GM23338 (cell line): ENCODE measurements at regions not wholly inside any gene's neighbourhood (a gene's known extent, or its start where the extent isn't known, plus 50 kb on each side); places are given as distances from the start of the nearest gene placed in this dataset.

Experiments
- ATAC-seq: fragments of 200-7000 bp; cut with Tn5 transposase; 3 replicates; pipeline ENCODE4 v1.9.1; 2020
- DNase-seq: peaks from one replicate; pipeline ENCODE4 v3.0.0-alpha.2; 2015; ENCODE audit warnings: low spot score
- H2AFZ ChIP-seq: fragments of 200-600 bp; sonication (generic); 2 replicates; pipeline ENCODE4 v1.8.0; 2016; ENCODE audit warnings: antibody characterized with exemption, mild to moderate bottlenecking, moderate library complexity
- H3F3A ChIP-seq: fragments of 200-600 bp; sonication (generic); replicated peaks from 2 replicates; pipeline ENCODE4 v1.8.0; 2017; ENCODE audit warnings: antibody characterized with exemption, mixed run types, low read depth
- H3K27ac ChIP-seq: fragments of 200-600 bp; sonication (generic); 2 replicates; pipeline ENCODE4 v1.6.1; 2016; ENCODE audit warnings: low read depth
- H3K27me3 ChIP-seq: fragments of 200-600 bp; sonication (generic); 2 replicates; pipeline ENCODE4 v1.8.0; 2016; ENCODE audit warnings: mild to moderate bottlenecking, mixed run types, moderate library complexity; ENCODE audit not compliant: insufficient read depth
- H3K36me3 ChIP-seq: fragments of 200-600 bp; sonication (generic); 2 replicates; pipeline ENCODE4 v1.8.0; 2016; ENCODE audit warnings: mild to moderate bottlenecking; ENCODE audit not compliant: insufficient read depth
- H3K4me1 ChIP-seq: fragments of 200-600 bp; sonication (generic); 2 replicates; pipeline ENCODE4 v1.8.0; 2016; ENCODE audit warnings: mild to moderate bottlenecking, moderate library complexity; ENCODE audit not compliant: insufficient read depth
- H3K4me2 ChIP-seq: fragments of 200-600 bp; sonication (generic); 2 replicates; pipeline ENCODE4 v1.7.1; 2017; ENCODE audit warnings: mixed run types
- H3K4me3 ChIP-seq: fragments of 200-600 bp; sonication (generic); 2 replicates; pipeline ENCODE4 v1.6.1; 2016; ENCODE audit warnings: mixed run types
- H3K79me2 ChIP-seq: fragments of 200-600 bp; sonication (generic); replicated peaks from 2 replicates; pipeline ENCODE4 v1.8.0; 2017; ENCODE audit warnings: mild to moderate bottlenecking; ENCODE audit not compliant: insufficient read depth
- H3K9me2 ChIP-seq: fragments of 200-600 bp; sonication (generic); 2 replicates; pipeline ENCODE4 v1.8.0; 2017; ENCODE audit not compliant: insufficient read depth
- H4K20me1 ChIP-seq: fragments of 200-600 bp; sonication (generic); replicated peaks from 2 replicates; pipeline ENCODE4 v1.8.0; 2017; ENCODE audit warnings: mild to moderate bottlenecking; ENCODE audit not compliant: insufficient read depth
- H3K27ac Mint-ChIP-seq: 2 replicates; pipeline ENCODE4 v1.8.0; 2020; ENCODE audit warnings: inconsistent platforms, mild to moderate bottlenecking, moderate library complexity, mixed read lengths
- H3K27me3 Mint-ChIP-seq: 3 replicates; pipeline ENCODE4 v1.8.0; 2022; ENCODE audit warnings: low read depth, mild to moderate bottlenecking, moderate library complexity, mixed read lengths, inconsistent platforms; ENCODE audit not compliant: insufficient read depth, poor library complexity
- H3K36me3 Mint-ChIP-seq: 3 replicates; pipeline ENCODE4 v1.8.0; 2021; ENCODE audit warnings: low read depth, mild to moderate bottlenecking, inconsistent platforms, moderate library complexity, mixed read lengths
- H3K4me1 Mint-ChIP-seq: 3 replicates; pipeline ENCODE4 v1.8.0; 2020; ENCODE audit warnings: mild to moderate bottlenecking, inconsistent platforms, mixed read lengths
- H3K4me3 Mint-ChIP-seq: 3 replicates; pipeline ENCODE4 v1.8.0; 2021; ENCODE audit warnings: moderate library complexity, mild to moderate bottlenecking, inconsistent platforms, mixed read lengths
- H3K9me3 Mint-ChIP-seq: 3 replicates; pipeline ENCODE4 v1.8.0; 2020; ENCODE audit warnings: moderate library complexity, mild to moderate bottlenecking, inconsistent platforms, mixed read lengths
- CREB1 ChIP-seq: fragments of 250-450 bp; sonication (Bioruptor Pico); IDR thresholded peaks from 2 replicates; pipeline ENCODE4 v1.5.0; 2020; ENCODE audit warnings: low read depth, mild to moderate bottlenecking, moderate library complexity
- EZH2 ChIP-seq: fragments of 200-600 bp; sonication (generic); IDR thresholded peaks from one replicate; pipeline ENCODE4 v1.8.0; 2017; ENCODE audit warnings: antibody characterized with exemption, mild to moderate bottlenecking, low read depth; ENCODE audit not compliant: unreplicated experiment
- EZH2phosphoT487 ChIP-seq: fragments of 200-600 bp; sonication (generic); IDR thresholded peaks from one replicate; pipeline ENCODE4 v1.8.1; 2018; ENCODE audit warnings: antibody characterized with exemption; ENCODE audit not compliant: unreplicated experiment
- JUNB ChIP-seq: IDR thresholded peaks from one replicate; pipeline ENCODE4 v1.6.1; 2016; ENCODE audit warnings: antibody characterized with exemption; ENCODE audit not compliant: unreplicated experiment
- NANOG ChIP-seq: IDR thresholded peaks from 2 replicates; pipeline ENCODE4 v1.6.1; 2016; ENCODE audit warnings: antibody characterized with exemption, borderline replicate concordance
- POLR2AphosphoS5 ChIP-seq: IDR thresholded peaks from 2 replicates; pipeline ENCODE4 v1.6.1; 2016; ENCODE audit warnings: antibody characterized with exemption, low read depth
- STAT1 ChIP-seq: IDR thresholded peaks from one replicate; pipeline ENCODE4 v1.6.1; 2016; ENCODE audit warnings: antibody characterized with exemption; ENCODE audit not compliant: unreplicated experiment
- ZNF114 ChIP-seq: fragments of 250-450 bp; sonication (Bioruptor Pico); IDR thresholded peaks from 2 replicates; pipeline ENCODE4 v1.5.0; 2020; ENCODE audit warnings: mild to moderate bottlenecking, moderate library complexity
- ZNF331 ChIP-seq: fragments of 250-450 bp; sonication (Bioruptor Pico); IDR thresholded peaks from 2 replicates; pipeline ENCODE4 v1.5.0; 2020; ENCODE audit warnings: low read depth, mild to moderate bottlenecking, moderate library complexity
- TF ChIP-seq, protein P1 (sequence below), 2 experiments: fragments of 200-600 bp in 1 of 2; sonication (generic) in 1 of 2; conservative IDR thresholded peaks; 2 replicates each; pipeline versions ENCODE4 v1.5.1 to v1.6.1; 2016 to 2017; ENCODE audit warnings: antibody characterized with exemption in 2 of 2, low read depth in 2 of 2, mild to moderate bottlenecking in 2 of 2, moderate library complexity in 1 of 2
- TF ChIP-seq, protein P2 (sequence below): IDR thresholded peaks from one replicate; pipeline ENCODE4 v1.6.1; 2018; ENCODE audit warnings: antibody characterized with exemption; ENCODE audit not compliant: unreplicated experiment
- TF ChIP-seq, protein P3 (sequence below): IDR thresholded peaks from 2 replicates; pipeline ENCODE4 v1.6.1; 2016; ENCODE audit warnings: antibody characterized with exemption
- TF ChIP-seq, protein P4 (sequence below): fragments of 250-450 bp; sonication (Bioruptor Pico); IDR thresholded peaks from 2 replicates; pipeline ENCODE4 v1.5.0; 2020; ENCODE audit warnings: mild to moderate bottlenecking, moderate library complexity

DNA sequence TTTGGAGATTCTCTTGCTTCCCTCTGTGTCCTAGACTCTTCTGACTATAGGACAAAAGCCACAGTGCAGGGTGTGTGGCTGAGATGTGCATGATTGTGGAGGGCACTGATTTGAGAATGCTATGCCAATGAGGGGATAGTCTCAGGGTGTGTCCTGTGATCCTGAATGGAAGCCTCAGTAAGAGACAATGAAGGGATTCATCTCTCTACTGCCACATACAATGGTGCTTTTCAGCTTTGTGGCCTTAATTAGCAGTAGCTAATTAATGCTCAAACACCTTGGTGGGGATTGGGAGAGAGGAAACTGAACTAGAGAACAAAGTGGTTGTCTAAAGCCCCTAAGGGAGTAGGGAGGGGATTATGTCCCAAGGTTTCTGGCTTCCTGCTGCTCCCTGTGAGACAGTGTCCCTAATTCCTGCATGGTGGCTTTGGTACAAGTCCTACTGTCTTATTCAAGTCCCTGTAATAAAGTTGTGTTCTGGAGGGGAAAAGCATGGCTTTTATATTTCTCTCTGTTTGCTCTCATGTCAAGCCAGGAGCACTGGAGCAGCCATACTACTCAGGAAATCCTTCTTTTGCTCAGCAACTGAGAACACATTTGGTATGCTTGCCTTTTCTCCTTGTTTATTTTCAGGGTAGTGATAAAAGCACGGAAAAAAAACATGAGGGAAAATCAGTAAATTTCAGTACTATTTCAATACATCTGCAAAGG lies 415.2 kb upstream of the TCF4 start:
- no peak overlapping the region for H3K27ac Mint-ChIP-seq
- no peaks in the 10 kb centered on the region for H3K27me3 Mint-ChIP-seq
- H3K36me3 Mint-ChIP-seq, result no peaks in the 10 kb centered on the region
- Histone ChIP-seq H3K9me2 (no peaks in the 10 kb centered on the region), H2AFZ (no peak overlapping the region), H3K27me3 (no peaks in the 10 kb centered on the region), H3K27ac (no peak overlapping the region), H3K36me3 (no peaks in the 10 kb centered on the region), H3K4me3 (no peak overlapping the region), H3K79me2 (no peaks in the 10 kb centered on the region), H3K4me2 (no peak overlapping the region), H3K4me1 (peaks cover 18% of the 10 kb centered on the region; the same call in 1 of the 2 replicates), H4K20me1 (no peaks in the 10 kb centered on the region), H3F3A (no peaks in the 10 kb centered on the region)
- DNase-seq (no peak), ATAC-seq (peak; percentile 27; the same call in 2 of the 3 replicates)
- peaks cover 18% of the 10 kb centered on the region for H3K4me1 Mint-ChIP-seq
- TF ChIP-seq, protein P1, sequence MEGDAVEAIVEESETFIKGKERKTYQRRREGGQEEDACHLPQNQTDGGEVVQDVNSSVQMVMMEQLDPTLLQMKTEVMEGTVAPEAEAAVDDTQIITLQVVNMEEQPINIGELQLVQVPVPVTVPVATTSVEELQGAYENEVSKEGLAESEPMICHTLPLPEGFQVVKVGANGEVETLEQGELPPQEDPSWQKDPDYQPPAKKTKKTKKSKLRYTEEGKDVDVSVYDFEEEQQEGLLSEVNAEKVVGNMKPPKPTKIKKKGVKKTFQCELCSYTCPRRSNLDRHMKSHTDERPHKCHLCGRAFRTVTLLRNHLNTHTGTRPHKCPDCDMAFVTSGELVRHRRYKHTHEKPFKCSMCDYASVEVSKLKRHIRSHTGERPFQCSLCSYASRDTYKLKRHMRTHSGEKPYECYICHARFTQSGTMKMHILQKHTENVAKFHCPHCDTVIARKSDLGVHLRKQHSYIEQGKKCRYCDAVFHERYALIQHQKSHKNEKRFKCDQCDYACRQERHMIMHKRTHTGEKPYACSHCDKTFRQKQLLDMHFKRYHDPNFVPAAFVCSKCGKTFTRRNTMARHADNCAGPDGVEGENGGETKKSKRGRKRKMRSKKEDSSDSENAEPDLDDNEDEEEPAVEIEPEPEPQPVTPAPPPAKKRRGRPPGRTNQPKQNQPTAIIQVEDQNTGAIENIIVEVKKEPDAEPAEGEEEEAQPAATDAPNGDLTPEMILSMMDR (conservative IDR thresholded peaks at IDR 0.05; ENCODE audit: low read depth in 2 of 2), result no peak
- TF ChIP-seq CREB1, result no peak
- TF ChIP-seq, protein P2, sequence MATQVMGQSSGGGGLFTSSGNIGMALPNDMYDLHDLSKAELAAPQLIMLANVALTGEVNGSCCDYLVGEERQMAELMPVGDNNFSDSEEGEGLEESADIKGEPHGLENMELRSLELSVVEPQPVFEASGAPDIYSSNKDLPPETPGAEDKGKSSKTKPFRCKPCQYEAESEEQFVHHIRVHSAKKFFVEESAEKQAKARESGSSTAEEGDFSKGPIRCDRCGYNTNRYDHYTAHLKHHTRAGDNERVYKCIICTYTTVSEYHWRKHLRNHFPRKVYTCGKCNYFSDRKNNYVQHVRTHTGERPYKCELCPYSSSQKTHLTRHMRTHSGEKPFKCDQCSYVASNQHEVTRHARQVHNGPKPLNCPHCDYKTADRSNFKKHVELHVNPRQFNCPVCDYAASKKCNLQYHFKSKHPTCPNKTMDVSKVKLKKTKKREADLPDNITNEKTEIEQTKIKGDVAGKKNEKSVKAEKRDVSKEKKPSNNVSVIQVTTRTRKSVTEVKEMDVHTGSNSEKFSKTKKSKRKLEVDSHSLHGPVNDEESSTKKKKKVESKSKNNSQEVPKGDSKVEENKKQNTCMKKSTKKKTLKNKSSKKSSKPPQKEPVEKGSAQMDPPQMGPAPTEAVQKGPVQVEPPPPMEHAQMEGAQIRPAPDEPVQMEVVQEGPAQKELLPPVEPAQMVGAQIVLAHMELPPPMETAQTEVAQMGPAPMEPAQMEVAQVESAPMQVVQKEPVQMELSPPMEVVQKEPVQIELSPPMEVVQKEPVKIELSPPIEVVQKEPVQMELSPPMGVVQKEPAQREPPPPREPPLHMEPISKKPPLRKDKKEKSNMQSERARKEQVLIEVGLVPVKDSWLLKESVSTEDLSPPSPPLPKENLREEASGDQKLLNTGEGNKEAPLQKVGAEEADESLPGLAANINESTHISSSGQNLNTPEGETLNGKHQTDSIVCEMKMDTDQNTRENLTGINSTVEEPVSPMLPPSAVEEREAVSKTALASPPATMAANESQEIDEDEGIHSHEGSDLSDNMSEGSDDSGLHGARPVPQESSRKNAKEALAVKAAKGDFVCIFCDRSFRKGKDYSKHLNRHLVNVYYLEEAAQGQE, result no peak
- TF ChIP-seq, protein P3, sequence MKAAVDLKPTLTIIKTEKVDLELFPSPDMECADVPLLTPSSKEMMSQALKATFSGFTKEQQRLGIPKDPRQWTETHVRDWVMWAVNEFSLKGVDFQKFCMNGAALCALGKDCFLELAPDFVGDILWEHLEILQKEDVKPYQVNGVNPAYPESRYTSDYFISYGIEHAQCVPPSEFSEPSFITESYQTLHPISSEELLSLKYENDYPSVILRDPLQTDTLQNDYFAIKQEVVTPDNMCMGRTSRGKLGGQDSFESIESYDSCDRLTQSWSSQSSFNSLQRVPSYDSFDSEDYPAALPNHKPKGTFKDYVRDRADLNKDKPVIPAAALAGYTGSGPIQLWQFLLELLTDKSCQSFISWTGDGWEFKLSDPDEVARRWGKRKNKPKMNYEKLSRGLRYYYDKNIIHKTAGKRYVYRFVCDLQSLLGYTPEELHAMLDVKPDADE, result no peak
- TF ChIP-seq EZH2phosphoT487, result no peak
- no peak for TF ChIP-seq ZNF114 (CRISPR knock-in tag)
- no peak for TF ChIP-seq EZH2
- no peak for TF ChIP-seq ZNF331
- TF ChIP-seq STAT1, result no peak
- TF ChIP-seq, protein P4, sequence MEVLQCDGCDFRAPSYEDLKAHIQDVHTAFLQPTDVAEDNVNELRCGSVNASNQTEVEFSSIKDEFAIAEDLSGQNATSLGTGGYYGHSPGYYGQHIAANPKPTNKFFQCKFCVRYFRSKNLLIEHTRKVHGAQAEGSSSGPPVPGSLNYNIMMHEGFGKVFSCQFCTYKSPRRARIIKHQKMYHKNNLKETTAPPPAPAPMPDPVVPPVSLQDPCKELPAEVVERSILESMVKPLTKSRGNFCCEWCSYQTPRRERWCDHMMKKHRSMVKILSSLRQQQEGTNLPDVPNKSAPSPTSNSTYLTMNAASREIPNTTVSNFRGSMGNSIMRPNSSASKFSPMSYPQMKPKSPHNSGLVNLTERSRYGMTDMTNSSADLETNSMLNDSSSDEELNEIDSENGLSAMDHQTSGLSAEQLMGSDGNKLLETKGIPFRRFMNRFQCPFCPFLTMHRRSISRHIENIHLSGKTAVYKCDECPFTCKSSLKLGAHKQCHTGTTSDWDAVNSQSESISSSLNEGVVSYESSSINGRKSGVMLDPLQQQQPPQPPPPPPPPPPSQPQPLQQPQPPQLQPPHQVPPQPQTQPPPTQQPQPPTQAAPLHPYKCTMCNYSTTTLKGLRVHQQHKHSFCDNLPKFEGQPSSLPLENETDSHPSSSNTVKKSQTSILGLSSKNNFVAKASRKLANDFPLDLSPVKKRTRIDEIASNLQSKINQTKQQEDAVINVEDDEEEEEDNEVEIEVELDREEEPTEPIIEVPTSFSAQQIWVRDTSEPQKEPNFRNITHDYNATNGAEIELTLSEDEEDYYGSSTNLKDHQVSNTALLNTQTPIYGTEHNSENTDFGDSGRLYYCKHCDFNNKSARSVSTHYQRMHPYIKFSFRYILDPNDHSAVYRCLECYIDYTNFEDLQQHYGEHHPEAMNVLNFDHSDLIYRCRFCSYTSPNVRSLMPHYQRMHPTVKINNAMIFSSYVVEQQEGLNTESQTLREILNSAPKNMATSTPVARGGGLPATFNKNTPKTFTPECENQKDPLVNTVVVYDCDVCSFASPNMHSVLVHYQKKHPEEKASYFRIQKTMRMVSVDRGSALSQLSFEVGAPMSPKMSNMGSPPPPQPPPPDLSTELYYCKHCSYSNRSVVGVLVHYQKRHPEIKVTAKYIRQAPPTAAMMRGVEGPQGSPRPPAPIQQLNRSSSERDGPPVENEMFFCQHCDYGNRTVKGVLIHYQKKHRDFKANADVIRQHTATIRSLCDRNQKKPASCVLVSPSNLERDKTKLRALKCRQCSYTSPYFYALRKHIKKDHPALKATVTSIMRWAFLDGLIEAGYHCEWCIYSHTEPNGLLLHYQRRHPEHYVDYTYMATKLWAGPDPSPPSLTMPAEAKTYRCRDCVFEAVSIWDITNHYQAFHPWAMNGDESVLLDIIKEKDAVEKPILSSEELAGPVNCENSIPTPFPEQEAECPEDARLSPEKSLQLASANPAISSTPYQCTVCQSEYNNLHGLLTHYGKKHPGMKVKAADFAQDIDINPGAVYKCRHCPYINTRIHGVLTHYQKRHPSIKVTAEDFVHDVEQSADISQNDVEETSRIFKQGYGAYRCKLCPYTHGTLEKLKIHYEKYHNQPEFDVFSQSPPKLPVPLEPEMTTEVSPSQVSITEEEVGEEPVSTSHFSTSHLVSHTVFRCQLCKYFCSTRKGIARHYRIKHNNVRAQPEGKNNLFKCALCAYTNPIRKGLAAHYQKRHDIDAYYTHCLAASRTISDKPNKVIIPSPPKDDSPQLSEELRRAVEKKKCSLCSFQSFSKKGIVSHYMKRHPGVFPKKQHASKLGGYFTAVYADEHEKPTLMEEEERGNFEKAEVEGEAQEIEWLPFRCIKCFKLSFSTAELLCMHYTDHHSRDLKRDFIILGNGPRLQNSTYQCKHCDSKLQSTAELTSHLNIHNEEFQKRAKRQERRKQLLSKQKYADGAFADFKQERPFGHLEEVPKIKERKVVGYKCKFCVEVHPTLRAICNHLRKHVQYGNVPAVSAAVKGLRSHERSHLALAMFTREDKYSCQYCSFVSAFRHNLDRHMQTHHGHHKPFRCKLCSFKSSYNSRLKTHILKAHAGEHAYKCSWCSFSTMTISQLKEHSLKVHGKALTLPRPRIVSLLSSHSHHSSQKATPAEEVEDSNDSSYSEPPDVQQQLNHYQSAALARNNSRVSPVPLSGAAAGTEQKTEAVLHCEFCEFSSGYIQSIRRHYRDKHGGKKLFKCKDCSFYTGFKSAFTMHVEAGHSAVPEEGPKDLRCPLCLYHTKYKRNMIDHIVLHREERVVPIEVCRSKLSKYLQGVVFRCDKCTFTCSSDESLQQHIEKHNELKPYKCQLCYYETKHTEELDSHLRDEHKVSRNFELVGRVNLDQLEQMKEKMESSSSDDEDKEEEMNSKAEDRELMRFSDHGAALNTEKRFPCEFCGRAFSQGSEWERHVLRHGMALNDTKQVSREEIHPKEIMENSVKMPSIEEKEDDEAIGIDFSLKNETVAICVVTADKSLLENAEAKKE (CRISPR knock-in tag), result no peak
- no peak for TF ChIP-seq NANOG
- no peak for TF ChIP-seq JUNB
- no peak for TF ChIP-seq POLR2AphosphoS5
- no peak overlapping the region for H3K4me3 Mint-ChIP-seq
- H3K9me3 Mint-ChIP-seq, result no peaks in the 10 kb centered on the region
